ENCODE measurements at regions not wholly inside any gene's neighbourhood (a gene's known extent, or its start where the extent isn't known, plus 50 kb on each side); places are given as distances from the start of the nearest gene placed in this dataset.

GRCh38 chr11:27786864-27787263 is 86.6 kb upstream of the BDNF start:
- TF ChIP-seq CTCF (IDR thresholded peaks at IDR 0.05; ENCODE audit: low read depth, low read length, missing input control): no peak
- TF ChIP-seq NR2F2 (IDR thresholded peaks at IDR 0.05): no peak
- TF ChIP-seq ATF3 (IDR thresholded peaks at IDR 0.05): no peak
- no peak for TF ChIP-seq SP1 (IDR thresholded peaks at IDR 0.05)
- TF ChIP-seq JUND (IDR thresholded peaks at IDR 0.05): no peak
- TF ChIP-seq YY1 (IDR thresholded peaks at IDR 0.05): no peak
- no peak for TF ChIP-seq TAF1 (conservative IDR thresholded peaks at IDR 0.05)
- TF ChIP-seq HNF4G (IDR thresholded peaks at IDR 0.05): no peak
- TF ChIP-seq MAX (IDR thresholded peaks at IDR 0.05): no peak
- no peak for TF ChIP-seq EGR1 (IDR thresholded peaks at IDR 0.05; ENCODE audit: low read depth in 2 of 2)
- no peak for TF ChIP-seq ZBTB33 (IDR thresholded peaks at IDR 0.05)

All from liver (tissue), 3 donors.